ENCODE measurements at regions not wholly inside any gene's neighbourhood (a gene's known extent, or its start where the extent isn't known, plus 50 kb on each side); places are given as distances from the start of the nearest gene placed in this dataset.

DNA sequence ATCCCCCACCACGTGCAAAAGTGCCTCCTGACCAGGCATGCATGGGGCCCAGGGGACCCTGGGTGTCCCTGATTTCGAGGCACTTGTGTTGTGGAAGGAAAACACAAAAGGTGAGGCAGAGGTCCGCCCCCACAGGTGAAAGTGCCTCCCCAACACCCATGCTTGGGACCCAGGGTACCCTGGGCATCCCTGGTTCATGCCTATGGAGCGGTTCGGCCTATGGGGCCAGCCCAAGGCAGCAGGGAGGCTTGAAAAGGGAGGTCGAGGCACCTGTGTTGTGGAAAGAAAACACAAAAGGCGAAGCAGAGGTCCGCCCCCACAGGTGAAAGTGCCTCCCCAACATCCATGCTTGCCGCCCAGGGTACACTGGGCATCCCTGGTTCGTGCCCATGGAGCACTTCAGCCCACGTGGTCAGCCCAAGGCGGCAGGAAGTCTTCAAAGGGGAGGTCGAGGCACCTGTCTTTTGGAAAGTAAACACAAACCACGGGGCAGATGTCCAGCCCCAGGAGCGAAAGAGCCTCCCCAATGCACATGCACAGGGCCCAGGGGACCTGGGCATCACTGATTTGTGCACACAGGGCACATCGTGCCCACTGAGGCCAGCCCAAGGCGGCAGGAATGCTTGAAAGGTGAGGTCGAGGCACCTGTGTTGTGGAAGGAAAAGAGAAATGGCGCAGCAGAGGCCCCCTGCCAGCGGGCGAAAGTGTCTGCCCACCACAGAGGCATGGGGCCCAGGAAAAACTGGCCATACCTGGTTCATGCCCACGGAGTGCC, 375.5 kb downstream of the ALG10 start:
- TF ChIP-seq, protein P1, sequence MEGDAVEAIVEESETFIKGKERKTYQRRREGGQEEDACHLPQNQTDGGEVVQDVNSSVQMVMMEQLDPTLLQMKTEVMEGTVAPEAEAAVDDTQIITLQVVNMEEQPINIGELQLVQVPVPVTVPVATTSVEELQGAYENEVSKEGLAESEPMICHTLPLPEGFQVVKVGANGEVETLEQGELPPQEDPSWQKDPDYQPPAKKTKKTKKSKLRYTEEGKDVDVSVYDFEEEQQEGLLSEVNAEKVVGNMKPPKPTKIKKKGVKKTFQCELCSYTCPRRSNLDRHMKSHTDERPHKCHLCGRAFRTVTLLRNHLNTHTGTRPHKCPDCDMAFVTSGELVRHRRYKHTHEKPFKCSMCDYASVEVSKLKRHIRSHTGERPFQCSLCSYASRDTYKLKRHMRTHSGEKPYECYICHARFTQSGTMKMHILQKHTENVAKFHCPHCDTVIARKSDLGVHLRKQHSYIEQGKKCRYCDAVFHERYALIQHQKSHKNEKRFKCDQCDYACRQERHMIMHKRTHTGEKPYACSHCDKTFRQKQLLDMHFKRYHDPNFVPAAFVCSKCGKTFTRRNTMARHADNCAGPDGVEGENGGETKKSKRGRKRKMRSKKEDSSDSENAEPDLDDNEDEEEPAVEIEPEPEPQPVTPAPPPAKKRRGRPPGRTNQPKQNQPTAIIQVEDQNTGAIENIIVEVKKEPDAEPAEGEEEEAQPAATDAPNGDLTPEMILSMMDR (IDR thresholded peaks at IDR 0.05; ENCODE audit: insufficient read depth, low read depth, low read length, missing control alignments) = no peak
- H3K4me3 ChIP-seq (ENCODE audit: low read length) = no peak overlapping the region
- no peak for DNase-seq (ENCODE audit: low read depth)

DNA sequence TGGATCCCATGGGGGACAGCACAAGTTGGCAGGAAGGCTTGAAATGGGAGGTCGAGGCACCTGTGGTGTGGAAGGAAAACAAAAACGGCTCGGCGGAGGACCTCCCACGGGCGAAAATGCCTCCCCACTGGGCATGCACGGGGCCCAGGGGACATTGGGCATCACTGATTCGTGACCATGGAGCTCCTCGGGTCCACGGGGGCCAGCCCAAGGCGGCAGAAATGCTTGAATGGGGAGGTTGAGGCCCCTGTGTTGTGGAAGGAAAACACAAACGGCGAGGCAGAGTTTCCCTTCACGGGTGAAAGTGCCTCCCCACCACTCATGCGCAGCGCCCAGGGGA, 376.0 kb downstream of the ALG10 start:
- no peak for DNase-seq (ENCODE audit: low read depth)
- TF ChIP-seq, protein P1 (IDR thresholded peaks at IDR 0.05; ENCODE audit: insufficient read depth, low read depth, low read length, missing control alignments) = no peak

GRCh38 chr12:34398706-34399630, 376.7 kb downstream of the ALG10 start:
- H3K4me3 ChIP-seq (ENCODE audit: low read length) = no peak overlapping the region
- TF ChIP-seq, protein P1 (IDR thresholded peaks at IDR 0.05; ENCODE audit: insufficient read depth, low read depth, low read length, missing control alignments) = no peak
- DNase-seq (ENCODE audit: low read depth) = no peak

More for the DNA sequence above, 376.0 kb downstream of the ALG10 start:
- no peak overlapping the region for H3K4me3 ChIP-seq (ENCODE audit: low read length)

GRCh38 chr12:34399631-34400410, 377.5 kb downstream of the ALG10 start:
- H3K4me3 ChIP-seq (ENCODE audit: low read length) = no peak overlapping the region
- TF ChIP-seq, protein P1 (IDR thresholded peaks at IDR 0.05; ENCODE audit: insufficient read depth, low read depth, low read length, missing control alignments) = no peak
- DNase-seq (ENCODE audit: low read depth) = no peak

DNA sequence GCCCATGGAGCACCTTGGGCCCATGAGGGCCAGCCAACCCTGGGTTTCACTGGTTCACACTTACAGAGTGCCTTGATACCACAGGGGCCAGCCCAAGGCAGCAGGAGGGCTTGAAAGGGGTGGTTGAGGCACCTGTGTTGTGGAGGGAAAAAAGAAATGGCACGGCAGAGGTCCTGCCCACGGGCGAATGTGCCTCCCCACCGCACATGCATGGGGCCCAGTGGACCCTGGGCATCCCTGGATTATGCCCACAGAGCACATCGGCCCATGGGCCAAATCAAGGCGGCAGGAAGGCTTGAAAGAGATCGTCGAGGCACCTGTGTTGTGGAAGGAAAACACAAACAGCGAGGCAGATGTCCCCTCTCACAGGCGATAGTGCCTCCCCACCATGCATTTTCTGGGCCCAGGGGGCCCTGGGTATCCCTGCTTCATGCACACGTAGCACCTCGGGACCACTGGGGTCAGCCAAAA, 378.1 kb downstream of the ALG10 start:
- TF ChIP-seq, protein P1 (IDR thresholded peaks at IDR 0.05; ENCODE audit: insufficient read depth, low read depth, low read length, missing control alignments) = no peak
- H3K4me3 ChIP-seq (ENCODE audit: low read length) = no peak overlapping the region
- no peak for DNase-seq (ENCODE audit: low read depth)

- DNase-seq (ENCODE audit: low read depth) = no peak
- TF ChIP-seq, protein P1 (IDR thresholded peaks at IDR 0.05; ENCODE audit: insufficient read depth, low read depth, low read length, missing control alignments) = no peak
- H3K4me3 ChIP-seq (ENCODE audit: low read length) = no peak overlapping the region
Observed at GRCh38 chr12:34400986-34401658, 378.8 kb downstream of the ALG10 start.
